Astrocyte (in vitro differentiated cells and primary cell): ENCODE measurements at regions not wholly inside any gene's neighbourhood (a gene's known extent, or its start where the extent isn't known, plus 50 kb on each side); places are given as distances from the start of the nearest gene placed in this dataset.

Experiments
- CTCF ChIP-seq: IDR thresholded peaks from 2 replicates; pipeline ENCODE4 v1.5.1; 2011; ENCODE audit warnings: low read depth, mild to moderate bottlenecking, inconsistent platforms, low read length, moderate library complexity; ENCODE audit not compliant: insufficient read depth
- EZH2 ChIP-seq: IDR thresholded peaks from 2 replicates; pipeline ENCODE4 v1.6.1; 2012; ENCODE audit warnings: mild to moderate bottlenecking, low read length, inconsistent platforms; ENCODE audit not compliant: insufficient read depth

- TF ChIP-seq CTCF (no peak), EZH2 (no peak)
These were observed 151.3 kb downstream of the PAH start for GRCh38 chr12:102765736-102766135.
